Uterus (tissue), 3 donors: ENCODE measurements at regions not wholly inside any gene's neighbourhood (a gene's known extent, or its start where the extent isn't known, plus 50 kb on each side); places are given as distances from the start of the nearest gene placed in this dataset.

Experiments used
- DNase-seq, 2 donors: peaks; one replicate each; pipeline ENCODE4 v3.0.0-alpha.2; 2019 to 2020
- H3K27ac ChIP-seq, 2 donors: fragments of 200-600 bp; sonication (generic); 1 replicate in 1 of 2; 2 replicates in 1 of 2; pipeline ENCODE4 v1.5.1; 2016 to 2018
- H3K27me3 ChIP-seq, 2 donors: fragments of 200-600 bp; sonication (generic); one replicate each; pipeline ENCODE4 v1.5.1; 2018 to 2019; ENCODE audit warnings: control low read depth in 1 of 2
- H3K36me3 ChIP-seq, 2 donors: fragments of 200-600 bp; sonication (generic); one replicate each; pipeline ENCODE4 v1.5.1; 2019; ENCODE audit warnings: control low read depth in 1 of 2
- H3K4me1 ChIP-seq, 2 donors: fragments of 200-600 bp; sonication (generic); one replicate each; pipeline ENCODE4 v1.5.1; 2018 to 2019; ENCODE audit warnings: control low read depth in 1 of 2
- H3K4me3 ChIP-seq, 2 donors: fragments of 200-600 bp; sonication (generic); 1 replicate in 1 of 2; 2 replicates in 1 of 2; pipeline ENCODE4 v1.5.1; 2018 to 2019; ENCODE audit warnings: mild to moderate bottlenecking in 1 of 2
- H3K9me3 ChIP-seq, 2 donors: fragments of 200-600 bp; sonication (generic); one replicate each; pipeline ENCODE4 v1.5.1; 2019; ENCODE audit warnings: control low read depth in 1 of 2
- POLR2A ChIP-seq, 2 donors: fragments of 450-650 bp; IDR thresholded peaks; one replicate each; pipeline ENCODE4 v1.6.1; 2016; ENCODE audit warnings: antibody characterized with exemption in 2 of 2, mild to moderate bottlenecking in 1 of 2, moderate library complexity in 1 of 2
- intact Hi-C: fragments of 100-400 bp; cut with DNase I; formaldehyde crosslinking; loops from one replicate; pipeline ENCODE4 v1.15.1; 2023; ENCODE audit warnings: low total_unique reads
- TF ChIP-seq, protein P1 (sequence below), 4 experiments: fragments of 200-600 bp in 2 of 4; fragments of 450-650 bp in 2 of 4; sonication (generic) in 2 of 4; IDR thresholded peaks; one replicate each; pipeline ENCODE4 v1.5.1; 2016 to 2019; ENCODE audit warnings: antibody characterized with exemption in 4 of 4, mild to moderate bottlenecking in 2 of 4, moderate library complexity in 1 of 4
- donor health status: DM: yes; HTN: yes; CAD: no.

DNA sequence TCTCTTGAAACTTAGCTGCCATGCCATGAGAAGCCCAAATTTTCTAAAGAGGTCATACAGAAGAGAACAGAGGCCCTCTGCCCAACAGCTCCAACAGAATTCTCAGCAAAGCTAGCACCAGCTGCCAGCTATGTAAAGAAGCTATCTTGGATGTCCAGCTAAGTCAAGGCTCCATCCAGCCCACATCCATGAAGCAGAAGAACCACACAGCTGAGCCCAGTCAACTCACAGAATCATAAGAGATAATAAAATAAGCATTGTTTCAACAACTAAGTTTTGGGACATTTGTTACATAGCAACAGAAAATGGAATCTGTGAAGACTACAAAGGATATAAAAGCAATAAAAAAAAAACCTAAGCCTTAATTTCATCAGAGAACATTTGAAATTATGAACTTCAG lies 434.3 kb downstream of the TXNL1 start:
- intact Hi-C loops = no loop called here
- no peak overlapping the region for H3K27ac ChIP-seq
- DNase-seq = no peak
- H3K36me3 ChIP-seq = no peaks in the 10 kb centered on the region
- peaks cover 0 to 4% of the 10 kb centered on the region in 2 donors for H3K9me3 ChIP-seq
- H3K27me3 ChIP-seq = no peaks in the 10 kb centered on the region
- no peak overlapping the region for H3K4me3 ChIP-seq
- TF ChIP-seq POLR2A (IDR thresholded peaks at IDR 0.05) = no peak
- TF ChIP-seq, protein P1, sequence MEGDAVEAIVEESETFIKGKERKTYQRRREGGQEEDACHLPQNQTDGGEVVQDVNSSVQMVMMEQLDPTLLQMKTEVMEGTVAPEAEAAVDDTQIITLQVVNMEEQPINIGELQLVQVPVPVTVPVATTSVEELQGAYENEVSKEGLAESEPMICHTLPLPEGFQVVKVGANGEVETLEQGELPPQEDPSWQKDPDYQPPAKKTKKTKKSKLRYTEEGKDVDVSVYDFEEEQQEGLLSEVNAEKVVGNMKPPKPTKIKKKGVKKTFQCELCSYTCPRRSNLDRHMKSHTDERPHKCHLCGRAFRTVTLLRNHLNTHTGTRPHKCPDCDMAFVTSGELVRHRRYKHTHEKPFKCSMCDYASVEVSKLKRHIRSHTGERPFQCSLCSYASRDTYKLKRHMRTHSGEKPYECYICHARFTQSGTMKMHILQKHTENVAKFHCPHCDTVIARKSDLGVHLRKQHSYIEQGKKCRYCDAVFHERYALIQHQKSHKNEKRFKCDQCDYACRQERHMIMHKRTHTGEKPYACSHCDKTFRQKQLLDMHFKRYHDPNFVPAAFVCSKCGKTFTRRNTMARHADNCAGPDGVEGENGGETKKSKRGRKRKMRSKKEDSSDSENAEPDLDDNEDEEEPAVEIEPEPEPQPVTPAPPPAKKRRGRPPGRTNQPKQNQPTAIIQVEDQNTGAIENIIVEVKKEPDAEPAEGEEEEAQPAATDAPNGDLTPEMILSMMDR (IDR thresholded peaks at IDR 0.05) = no peak
- H3K4me1 ChIP-seq = no peaks in the 10 kb centered on the region

DNA sequence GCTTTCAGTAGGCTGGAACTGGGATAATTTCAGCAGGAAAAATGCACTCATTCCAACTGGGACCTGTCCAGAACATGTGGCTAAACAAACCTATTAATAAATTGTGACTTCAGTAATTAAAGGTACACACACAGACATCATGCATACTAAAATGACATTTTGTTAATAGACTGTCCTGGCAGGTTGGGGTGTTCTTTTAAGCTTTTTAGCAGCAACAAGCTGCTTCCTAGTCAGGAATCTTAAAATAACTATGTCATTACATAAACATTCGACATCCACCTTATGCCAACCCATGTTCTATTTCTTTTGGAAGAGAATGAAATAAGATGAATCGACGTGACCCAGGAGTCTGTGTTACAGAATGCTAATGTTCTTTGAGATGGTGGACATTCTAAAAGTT lies 435.7 kb downstream of the TXNL1 start:
- no peak for DNase-seq
- Histone ChIP-seq H3K4me3 (no peak overlapping the region), H3K4me1 (no peaks in the 10 kb centered on the region), H3K36me3 (no peaks in the 10 kb centered on the region), H3K27me3 (no peaks in the 10 kb centered on the region), H3K27ac (no peak overlapping the region), H3K9me3 (peaks cover 0 to 4% of the 10 kb centered on the region in 2 donors)
- intact Hi-C loops = no loop called here
- TF ChIP-seq, protein P1 (IDR thresholded peaks at IDR 0.05) = no peak
- TF ChIP-seq POLR2A (IDR thresholded peaks at IDR 0.05) = no peak

DNA sequence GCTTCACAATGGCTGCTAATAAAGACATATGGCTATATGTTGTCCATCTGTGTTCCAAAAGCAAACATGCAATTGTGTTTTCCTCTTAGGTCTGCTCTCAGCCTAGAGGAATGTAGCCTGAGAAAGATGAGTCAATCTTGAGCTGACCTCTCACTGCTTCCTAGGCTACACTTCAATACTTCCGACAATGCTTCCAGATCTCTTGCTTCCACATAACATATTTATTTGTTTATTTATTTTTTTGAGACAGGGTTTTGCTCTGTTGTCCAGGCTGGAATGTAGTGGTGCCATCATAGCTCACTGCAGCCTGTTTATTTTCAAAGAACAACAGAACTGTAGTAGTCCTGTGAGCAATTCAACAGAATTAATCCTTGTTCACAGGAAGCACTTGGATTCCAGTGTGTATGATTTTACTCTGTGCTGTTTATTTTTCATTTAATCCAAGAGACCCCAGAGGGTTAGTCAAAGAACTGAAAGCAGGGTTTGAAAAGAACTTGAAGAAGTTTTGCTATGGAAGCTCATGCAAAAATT lies 437.9 kb downstream of the TXNL1 start:
- Histone ChIP-seq H3K4me1 (no peaks in the 10 kb centered on the region), H3K4me3 (no peak overlapping the region), H3K27me3 (no peaks in the 10 kb centered on the region), H3K9me3 (peaks cover 0 to 4% of the 10 kb centered on the region in 2 donors), H3K36me3 (no peaks in the 10 kb centered on the region), H3K27ac (peak overlapping the region; percentile 7 to 29)
- intact Hi-C loops = no loop called here
- TF ChIP-seq, protein P1 (IDR thresholded peaks at IDR 0.05) = no peak
- TF ChIP-seq POLR2A (IDR thresholded peaks at IDR 0.05) = no peak
- no peak for DNase-seq

DNA sequence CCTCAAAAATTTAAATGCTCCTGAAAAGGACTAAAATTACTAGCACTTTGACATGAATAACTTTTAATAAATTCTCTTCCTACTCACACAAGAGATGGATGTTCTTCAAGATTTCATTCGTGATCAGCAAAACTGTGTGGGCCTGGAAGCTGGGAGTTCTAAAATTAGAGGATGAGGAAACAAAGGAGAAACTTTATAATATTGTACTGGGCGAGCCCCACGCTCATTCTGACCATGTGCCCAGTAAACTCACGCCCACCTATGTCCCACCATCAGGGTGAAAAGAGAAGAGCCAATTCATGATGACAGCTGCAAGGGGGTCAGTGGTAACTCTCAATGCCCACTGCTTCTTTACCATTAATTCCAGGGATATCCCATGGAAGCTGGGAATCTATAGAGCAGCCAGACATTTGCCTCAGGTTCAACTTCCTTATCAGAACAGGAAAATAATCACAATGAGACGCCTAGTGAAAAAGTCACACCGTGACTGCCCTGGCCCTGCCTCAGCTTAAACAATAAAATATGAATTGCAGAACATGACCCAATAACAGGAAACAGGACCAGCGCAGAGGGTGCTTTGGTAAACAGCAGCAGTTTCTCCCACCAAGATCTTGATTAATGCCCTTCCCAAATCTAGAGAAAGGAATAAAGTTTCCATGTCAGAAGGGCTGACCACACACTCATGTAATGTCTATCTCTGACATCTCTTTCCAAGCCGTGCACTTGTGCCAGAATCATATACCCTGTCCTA lies 438.6 kb downstream of the TXNL1 start:
- intact Hi-C loops = no loop called here
- H3K27me3 ChIP-seq = no peaks in the 10 kb centered on the region
- TF ChIP-seq, protein P1 (IDR thresholded peaks at IDR 0.05) = no peak
- TF ChIP-seq POLR2A (IDR thresholded peaks at IDR 0.05) = no peak
- H3K36me3 ChIP-seq = no peaks in the 10 kb centered on the region
- H3K9me3 ChIP-seq = peaks cover 0 to 4% of the 10 kb centered on the region in 2 donors
- no peaks in the 10 kb centered on the region for H3K4me1 ChIP-seq
- DNase-seq = no peak
- peak overlapping the region; percentile 7 to 29 for H3K27ac ChIP-seq
- no peak overlapping the region for H3K4me3 ChIP-seq

DNA sequence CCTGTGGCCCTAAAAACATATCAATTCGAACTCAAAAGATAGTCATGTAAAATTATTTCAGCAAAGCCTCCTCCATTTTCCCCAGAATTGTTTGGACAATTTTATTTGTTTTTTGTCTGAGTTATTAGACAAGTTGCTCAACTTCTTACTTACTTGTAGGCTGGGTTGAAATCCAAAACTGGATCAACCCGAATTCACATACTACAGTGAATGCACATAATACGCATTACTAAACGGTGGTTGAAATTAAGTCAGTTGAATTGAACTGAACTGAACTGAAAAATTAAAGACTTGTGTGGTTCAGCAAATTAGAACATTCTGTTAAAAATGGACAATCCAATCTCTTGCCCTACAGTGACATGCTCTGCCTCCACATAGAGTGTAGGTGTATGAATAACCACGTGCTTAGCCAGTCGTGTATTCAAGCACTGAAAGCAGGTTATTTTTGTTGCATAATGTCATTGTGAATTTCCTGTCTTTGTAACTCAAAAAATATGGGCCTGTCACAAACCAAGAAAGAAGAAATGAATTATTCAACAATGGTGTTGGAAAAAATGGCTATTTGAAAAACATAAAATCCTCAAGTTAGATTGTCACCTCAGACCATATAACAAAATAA lies 441.0 kb downstream of the TXNL1 start:
- Histone ChIP-seq H3K27me3 (no peaks in the 10 kb centered on the region), H3K4me1 (no peaks in the 10 kb centered on the region), H3K4me3 (no peak overlapping the region), H3K27ac (no peak overlapping the region), H3K36me3 (no peaks in the 10 kb centered on the region), H3K9me3 (no peaks in the 10 kb centered on the region)
- TF ChIP-seq, protein P1 (IDR thresholded peaks at IDR 0.05) = no peak
- TF ChIP-seq POLR2A (IDR thresholded peaks at IDR 0.05) = no peak
- intact Hi-C loops = no loop called here
- no peak for DNase-seq
